Tibial nerve (tissue), 3 donors: ENCODE measurements at regions not wholly inside any gene's neighbourhood (a gene's known extent, or its start where the extent isn't known, plus 50 kb on each side); places are given as distances from the start of the nearest gene placed in this dataset.

Source experiments
- CTCF ChIP-seq, 5 experiments: fragments of 200-600 bp in 3 of 5; fragments of 450-650 bp in 2 of 5; sonication (generic) in 3 of 5; IDR thresholded peaks; one replicate each; pipeline ENCODE4 v1.5.1; 2016 to 2019; ENCODE audit warnings: antibody characterized with exemption in 5 of 5, mild to moderate bottlenecking in 3 of 5, moderate library complexity in 2 of 5
- POLR2A ChIP-seq, 2 donors: fragments of 450-650 bp; IDR thresholded peaks; one replicate each; pipeline ENCODE4 v1.6.1; 2017; ENCODE audit warnings: antibody characterized with exemption in 2 of 2, mild to moderate bottlenecking in 2 of 2, moderate library complexity in 2 of 2

DNA sequence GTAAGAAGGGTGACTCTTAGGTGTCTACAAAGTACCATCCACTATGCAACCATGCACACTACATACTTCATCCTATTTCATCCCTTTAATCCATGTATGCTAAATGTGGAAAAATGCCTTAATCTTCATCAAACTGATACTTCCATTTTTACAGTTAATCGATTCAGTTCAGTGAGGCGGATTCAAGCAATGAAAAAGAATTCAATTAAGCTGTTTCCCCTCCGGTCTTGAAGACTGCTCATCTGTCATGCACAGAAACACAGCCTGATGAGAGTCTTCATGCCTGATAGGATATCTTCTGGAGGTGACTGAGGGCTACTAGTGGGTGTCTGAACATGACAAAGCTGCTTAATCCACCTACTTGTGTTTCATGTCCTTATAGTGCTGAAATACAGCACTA lies 270.6 kb upstream of the ALCAM start:
- TF ChIP-seq POLR2A (IDR thresholded peaks at IDR 0.05) (no peak), CTCF (IDR thresholded peaks at IDR 0.05) (no peak)
